Body of pancreas (tissue), 4 donors: ENCODE measurements at regions not wholly inside any gene's neighbourhood (a gene's known extent, or its start where the extent isn't known, plus 50 kb on each side); places are given as distances from the start of the nearest gene placed in this dataset.

Source experiments
- POLR2A ChIP-seq, 3 donors: fragments of 450-650 bp; IDR thresholded peaks; one replicate each; pipeline ENCODE4 v1.6.1; 2016; ENCODE audit warnings: antibody characterized with exemption in 3 of 3, mild to moderate bottlenecking in 2 of 3
- TF ChIP-seq, protein P1 (sequence below), 7 experiments: fragments of 450-650 bp in 4 of 7; fragments of 200-600 bp in 3 of 7; sonication (generic) in 3 of 7; IDR thresholded peaks; one replicate each; pipeline ENCODE4 v1.5.1; 2016 to 2019; ENCODE audit warnings: antibody characterized with exemption in 7 of 7

DNA sequence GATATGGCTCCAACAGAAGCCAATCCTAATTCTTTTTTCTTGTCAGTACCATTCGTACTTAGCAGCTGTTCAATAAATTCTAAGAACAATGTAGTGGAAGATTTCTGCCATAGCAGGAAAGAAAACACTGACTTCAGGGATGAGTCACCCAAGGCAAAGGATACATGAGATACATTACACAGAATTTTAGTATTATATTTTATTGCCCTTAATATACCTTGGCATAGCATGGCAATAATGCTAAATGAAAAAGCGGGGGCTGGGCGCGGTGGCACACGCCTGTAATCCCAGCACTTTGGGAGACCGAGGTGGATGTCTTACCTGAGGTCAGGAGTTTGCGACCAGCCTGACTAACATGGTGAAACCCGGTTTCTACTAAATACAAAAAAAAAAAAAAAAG, 619.1 kb upstream of the DAB2 start:
- TF ChIP-seq, protein P1, sequence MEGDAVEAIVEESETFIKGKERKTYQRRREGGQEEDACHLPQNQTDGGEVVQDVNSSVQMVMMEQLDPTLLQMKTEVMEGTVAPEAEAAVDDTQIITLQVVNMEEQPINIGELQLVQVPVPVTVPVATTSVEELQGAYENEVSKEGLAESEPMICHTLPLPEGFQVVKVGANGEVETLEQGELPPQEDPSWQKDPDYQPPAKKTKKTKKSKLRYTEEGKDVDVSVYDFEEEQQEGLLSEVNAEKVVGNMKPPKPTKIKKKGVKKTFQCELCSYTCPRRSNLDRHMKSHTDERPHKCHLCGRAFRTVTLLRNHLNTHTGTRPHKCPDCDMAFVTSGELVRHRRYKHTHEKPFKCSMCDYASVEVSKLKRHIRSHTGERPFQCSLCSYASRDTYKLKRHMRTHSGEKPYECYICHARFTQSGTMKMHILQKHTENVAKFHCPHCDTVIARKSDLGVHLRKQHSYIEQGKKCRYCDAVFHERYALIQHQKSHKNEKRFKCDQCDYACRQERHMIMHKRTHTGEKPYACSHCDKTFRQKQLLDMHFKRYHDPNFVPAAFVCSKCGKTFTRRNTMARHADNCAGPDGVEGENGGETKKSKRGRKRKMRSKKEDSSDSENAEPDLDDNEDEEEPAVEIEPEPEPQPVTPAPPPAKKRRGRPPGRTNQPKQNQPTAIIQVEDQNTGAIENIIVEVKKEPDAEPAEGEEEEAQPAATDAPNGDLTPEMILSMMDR (IDR thresholded peaks at IDR 0.05): no peak
- TF ChIP-seq POLR2A (IDR thresholded peaks at IDR 0.05): no peak
